GM12872 (cell line): ENCODE measurements at regions not wholly inside any gene's neighbourhood (a gene's known extent, or its start where the extent isn't known, plus 50 kb on each side); places are given as distances from the start of the nearest gene placed in this dataset.

Experiments
- TF ChIP-seq, protein P1 (sequence below): IDR thresholded peaks from 3 replicates; pipeline ENCODE4 v1.5.1; 2011; ENCODE audit warnings: low read depth, mild to moderate bottlenecking, low read length, moderate library complexity; ENCODE audit not compliant: insufficient read depth

GRCh38 chr16:25431472-25431871 is 173.8 kb upstream of the ZKSCAN2 start:
- TF ChIP-seq, protein P1, sequence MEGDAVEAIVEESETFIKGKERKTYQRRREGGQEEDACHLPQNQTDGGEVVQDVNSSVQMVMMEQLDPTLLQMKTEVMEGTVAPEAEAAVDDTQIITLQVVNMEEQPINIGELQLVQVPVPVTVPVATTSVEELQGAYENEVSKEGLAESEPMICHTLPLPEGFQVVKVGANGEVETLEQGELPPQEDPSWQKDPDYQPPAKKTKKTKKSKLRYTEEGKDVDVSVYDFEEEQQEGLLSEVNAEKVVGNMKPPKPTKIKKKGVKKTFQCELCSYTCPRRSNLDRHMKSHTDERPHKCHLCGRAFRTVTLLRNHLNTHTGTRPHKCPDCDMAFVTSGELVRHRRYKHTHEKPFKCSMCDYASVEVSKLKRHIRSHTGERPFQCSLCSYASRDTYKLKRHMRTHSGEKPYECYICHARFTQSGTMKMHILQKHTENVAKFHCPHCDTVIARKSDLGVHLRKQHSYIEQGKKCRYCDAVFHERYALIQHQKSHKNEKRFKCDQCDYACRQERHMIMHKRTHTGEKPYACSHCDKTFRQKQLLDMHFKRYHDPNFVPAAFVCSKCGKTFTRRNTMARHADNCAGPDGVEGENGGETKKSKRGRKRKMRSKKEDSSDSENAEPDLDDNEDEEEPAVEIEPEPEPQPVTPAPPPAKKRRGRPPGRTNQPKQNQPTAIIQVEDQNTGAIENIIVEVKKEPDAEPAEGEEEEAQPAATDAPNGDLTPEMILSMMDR = no peak

DNA sequence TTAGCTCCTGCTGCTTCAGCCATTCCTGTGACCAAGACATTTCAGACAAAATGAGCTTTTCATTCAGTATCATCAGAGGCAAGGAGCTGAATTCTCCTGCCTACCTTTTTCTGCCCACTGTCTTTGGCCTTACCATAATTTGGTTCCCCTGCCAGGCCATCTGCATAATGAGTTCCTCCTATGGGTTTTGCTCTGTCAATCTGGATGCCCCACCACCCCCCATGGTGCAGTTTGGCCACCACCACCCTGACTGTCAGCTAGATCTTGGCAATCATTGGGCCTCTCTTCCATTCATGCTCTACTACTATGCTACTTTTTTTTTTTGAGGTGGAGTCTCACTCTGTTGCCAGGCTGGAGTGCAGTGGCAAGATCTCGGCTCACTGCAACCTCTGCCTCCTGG is 169.2 kb upstream of the ZKSCAN2 start:
- TF ChIP-seq, protein P1 = no peak

DNA sequence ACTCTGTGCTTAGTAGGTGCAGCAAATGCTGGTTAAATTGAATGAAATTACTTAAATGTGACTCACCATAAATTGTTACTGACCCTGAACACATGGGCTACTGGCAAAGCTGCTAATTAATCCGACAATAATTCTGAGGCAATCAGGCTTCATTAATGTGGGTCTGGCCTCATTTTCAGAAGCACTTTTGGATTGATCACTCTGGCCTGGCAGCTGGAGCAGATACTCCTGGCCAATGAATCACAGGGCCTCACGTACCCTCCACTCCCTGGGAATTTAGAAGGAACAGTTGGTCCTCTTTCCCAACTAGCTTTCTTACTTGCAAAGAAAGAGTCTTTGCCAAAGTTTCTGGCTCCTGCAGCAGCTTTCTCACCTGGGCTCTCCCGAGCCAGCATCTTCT is 162.0 kb upstream of the ZKSCAN2 start:
- TF ChIP-seq, protein P1 = no peak

GRCh38 chr16:25419153-25419552 is 161.5 kb upstream of the ZKSCAN2 start:
- TF ChIP-seq, protein P1 = no peak

DNA sequence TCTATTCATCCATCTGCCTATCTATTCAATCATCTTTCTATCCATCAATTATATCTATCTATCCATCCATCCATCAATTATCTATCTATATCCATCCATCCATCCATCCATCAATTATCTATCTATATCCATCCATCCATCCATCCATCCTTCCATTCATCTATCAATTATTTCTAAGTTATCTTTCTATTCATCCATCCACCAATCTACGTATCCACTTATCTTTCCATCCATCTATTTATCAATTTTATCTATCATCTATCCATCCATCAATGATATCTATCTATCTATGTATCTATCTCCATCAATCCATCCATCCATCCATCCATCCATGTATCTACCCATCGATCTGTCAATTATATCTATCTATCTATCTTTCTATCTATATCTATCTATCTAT is 158.4 kb upstream of the ZKSCAN2 start:
- TF ChIP-seq, protein P1 = no peak

DNA sequence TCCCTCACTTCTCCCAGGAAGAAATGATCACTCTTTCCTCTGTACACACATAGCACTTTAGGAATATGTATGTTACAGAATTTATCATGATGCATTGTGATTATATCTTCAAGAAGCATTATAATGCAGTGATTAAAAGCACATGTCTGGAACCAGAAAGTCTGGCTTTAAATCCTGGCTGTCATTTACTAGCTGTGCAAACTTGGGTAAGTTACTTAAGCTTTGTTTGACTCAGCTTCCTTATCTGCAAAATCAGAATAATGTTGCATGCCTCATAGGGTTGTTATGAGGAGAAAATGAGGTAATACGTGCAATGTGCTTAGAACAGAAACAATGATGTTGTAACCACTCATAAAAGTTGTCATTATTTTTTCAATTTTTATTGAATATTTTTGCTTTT is 156.3 kb upstream of the ZKSCAN2 start:
- TF ChIP-seq, protein P1 = no peak

GRCh38 chr16:25413133-25413532 is 155.5 kb upstream of the ZKSCAN2 start:
- TF ChIP-seq, protein P1 = no peak
